OCI-LY7 (cell line): ENCODE measurements at regions not wholly inside any gene's neighbourhood (a gene's known extent, or its start where the extent isn't known, plus 50 kb on each side); places are given as distances from the start of the nearest gene placed in this dataset.

Experiments
- BruUV-seq: library from RNA; stranded (reverse); fragments of 400-500 nt; replicated peaks from 2 replicates; lab custom pipeline; 2021; lab: Mats Ljungman, UMichigan
- CTCF ChIA-PET: fragments of 300-600 bp; sonication (Branson Sonifier 250); formaldehyde crosslinking; loops from one replicate; lab custom pipeline; 2022; ENCODE audit warnings: antibody characterized with exemption; ENCODE audit not compliant: unreplicated experiment; lab: Charles Lee
- POLR2A ChIA-PET: fragments of 300-600 bp; sonication (Branson Sonifier 250); formaldehyde crosslinking; loops from one replicate; lab custom pipeline; 2022; ENCODE audit warnings: antibody characterized with exemption; lab: Charles Lee
- DNase-seq: peaks from one replicate; pipeline ENCODE4 v3.0.0-alpha.2; 2015; ENCODE audit warnings: low spot score
- H2AFZ ChIP-seq: fragments of 200-600 bp; sonication (generic), shearing (Covaris generic); 2 replicates; pipeline ENCODE4 v1.6.1; 2014; ENCODE audit warnings: mild to moderate bottlenecking, antibody characterized with exemption, low read length, moderate library complexity
- H3K27ac ChIP-seq: fragments of 200-600 bp; sonication (generic); 2 replicates; pipeline ENCODE4 v1.5.1; 2014; ENCODE audit warnings: mixed run types, low read depth, mild to moderate bottlenecking, moderate library complexity, low read length, inconsistent platforms; ENCODE audit not compliant: poor library complexity, severe bottlenecking
- H3K36me3 ChIP-seq: fragments of 200-600 bp; sonication (generic); 2 replicates; pipeline ENCODE4 v1.6.1; 2014; ENCODE audit warnings: mild to moderate bottlenecking, antibody characterized with exemption, low read length, moderate library complexity, mixed read lengths; ENCODE audit not compliant: insufficient read depth
- H3K4me1 ChIP-seq: fragments of 200-600 bp; sonication (generic); 2 replicates; pipeline ENCODE4 v1.5.1; 2014; ENCODE audit warnings: mild to moderate bottlenecking, low read length; ENCODE audit not compliant: insufficient read depth, poor library complexity, severe bottlenecking
- H3K4me2 ChIP-seq: fragments of 200-600 bp; sonication (generic); 2 replicates; pipeline ENCODE4 v1.6.1; 2014; ENCODE audit warnings: mild to moderate bottlenecking, low read length
- H3K4me3 ChIP-seq: fragments of 200-600 bp; sonication (generic); 2 replicates; pipeline ENCODE4 v1.5.1; 2014; ENCODE audit warnings: mild to moderate bottlenecking, low read depth, low read length; ENCODE audit not compliant: poor library complexity, severe bottlenecking
- H3K79me2 ChIP-seq: fragments of 200-600 bp; sonication (generic); 2 replicates; pipeline ENCODE4 v1.6.1; 2016; ENCODE audit warnings: low read depth, mild to moderate bottlenecking, low read length, moderate library complexity, mixed read lengths; ENCODE audit not compliant: insufficient read depth
- H3K9me2 ChIP-seq: fragments of 200-600 bp; sonication (generic); 2 replicates; pipeline ENCODE4 v1.6.1; 2016; ENCODE audit warnings: mild to moderate bottlenecking, low read length, mixed read lengths; ENCODE audit not compliant: insufficient read depth
- H3K9me3 ChIP-seq: fragments of 200-600 bp; sonication (generic); 2 replicates; pipeline ENCODE4 v1.6.1; 2014; ENCODE audit warnings: mild to moderate bottlenecking, mixed run types, low read length, mixed read lengths
- H4K20me1 ChIP-seq: fragments of 200-600 bp; sonication (generic); 2 replicates; pipeline ENCODE4 v1.6.1; 2014; ENCODE audit warnings: mild to moderate bottlenecking, antibody characterized with exemption, low read length, moderate library complexity, mixed read lengths; ENCODE audit not compliant: insufficient read depth
- EZH2phosphoT487 ChIP-seq: fragments of 200-600 bp; sonication (generic); IDR thresholded peaks from 2 replicates; pipeline ENCODE4 v1.6.1; 2018; ENCODE audit warnings: low read depth, borderline replicate concordance, mild to moderate bottlenecking, mixed run types, antibody characterized with exemption, low read length, moderate library complexity, mixed read lengths
- intact Hi-C: fragments of 100-400 bp; cut with micrococcal nuclease; formaldehyde crosslinking; loops from one replicate; pipeline ENCODE4 v1.10.0; 2022; ENCODE audit not compliant: unreplicated experiment
- TF ChIP-seq, protein P1 (sequence below): fragments of 200-600 bp; sonication (generic); conservative IDR thresholded peaks from 2 replicates; pipeline ENCODE4 v1.5.1; 2014; ENCODE audit warnings: mild to moderate bottlenecking, antibody characterized with exemption, low read length, moderate library complexity, mixed read lengths

DNA sequence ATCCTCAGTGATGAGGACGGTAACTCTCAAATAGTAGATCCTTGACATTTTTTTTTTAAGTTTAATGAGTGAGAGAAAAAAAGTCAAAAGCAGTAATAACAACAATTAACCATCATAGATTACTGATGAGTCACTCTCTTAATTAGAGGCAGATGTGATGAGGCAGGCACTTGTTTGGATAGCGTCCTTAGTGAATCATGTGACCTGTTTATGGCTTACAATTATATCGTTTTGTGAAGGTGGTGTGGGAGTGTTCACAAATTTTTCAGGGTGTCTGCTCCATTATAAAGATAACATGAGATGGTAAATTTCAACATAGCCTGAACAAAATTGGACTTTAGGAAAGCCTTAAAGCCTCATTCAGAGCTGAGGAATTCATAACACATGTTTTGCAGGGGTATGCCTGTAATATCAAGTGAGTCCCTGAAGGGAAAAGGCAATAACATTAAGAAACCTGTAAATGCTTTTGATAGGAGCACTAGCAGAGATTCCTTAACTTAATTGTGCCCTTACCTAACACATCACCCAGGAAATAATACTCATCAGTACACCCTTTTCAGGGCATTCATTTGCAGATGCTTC lies 51.9 kb upstream of the XIAP start:
- H3K79me2 ChIP-seq, result no peaks in the 10 kb centered on the region
- intact Hi-C loops, result no loop called here
- H4K20me1 ChIP-seq, result no peaks in the 10 kb centered on the region
- H3K4me1 ChIP-seq, result peaks cover 14% of the 10 kb centered on the region
- H3K36me3 ChIP-seq, result no peaks in the 10 kb centered on the region
- ChIA-PET CTCF (no interaction called here), POLR2A (interaction anchor here (0.7 kb wide), 1 partner anchor 85 kb away, joined by 3 read pairs; no protein-coding TSS in a partner anchor)
- H3K27ac ChIP-seq, result no peak overlapping the region
- TF ChIP-seq, protein P1, sequence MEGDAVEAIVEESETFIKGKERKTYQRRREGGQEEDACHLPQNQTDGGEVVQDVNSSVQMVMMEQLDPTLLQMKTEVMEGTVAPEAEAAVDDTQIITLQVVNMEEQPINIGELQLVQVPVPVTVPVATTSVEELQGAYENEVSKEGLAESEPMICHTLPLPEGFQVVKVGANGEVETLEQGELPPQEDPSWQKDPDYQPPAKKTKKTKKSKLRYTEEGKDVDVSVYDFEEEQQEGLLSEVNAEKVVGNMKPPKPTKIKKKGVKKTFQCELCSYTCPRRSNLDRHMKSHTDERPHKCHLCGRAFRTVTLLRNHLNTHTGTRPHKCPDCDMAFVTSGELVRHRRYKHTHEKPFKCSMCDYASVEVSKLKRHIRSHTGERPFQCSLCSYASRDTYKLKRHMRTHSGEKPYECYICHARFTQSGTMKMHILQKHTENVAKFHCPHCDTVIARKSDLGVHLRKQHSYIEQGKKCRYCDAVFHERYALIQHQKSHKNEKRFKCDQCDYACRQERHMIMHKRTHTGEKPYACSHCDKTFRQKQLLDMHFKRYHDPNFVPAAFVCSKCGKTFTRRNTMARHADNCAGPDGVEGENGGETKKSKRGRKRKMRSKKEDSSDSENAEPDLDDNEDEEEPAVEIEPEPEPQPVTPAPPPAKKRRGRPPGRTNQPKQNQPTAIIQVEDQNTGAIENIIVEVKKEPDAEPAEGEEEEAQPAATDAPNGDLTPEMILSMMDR, result no peak
- TF ChIP-seq EZH2phosphoT487, result no peak
- no TSS peak for BruUV-seq
- H3K4me3 ChIP-seq, result no peak overlapping the region
- no peak overlapping the region for H3K4me2 ChIP-seq
- no peak overlapping the region for H2AFZ ChIP-seq
- no peak for DNase-seq
- H3K9me2 ChIP-seq, result no peaks in the 10 kb centered on the region
- H3K9me3 ChIP-seq, result no peaks in the 10 kb centered on the region

GRCh38 chrX:123809854-123810375 lies 49.9 kb upstream of the XIAP start:
- TF ChIP-seq, protein P1, result no peak
- TF ChIP-seq EZH2phosphoT487, result no peak
- DNase-seq, result no peak
- Histone ChIP-seq H4K20me1 (no peaks in the 10 kb centered on the region), H3K27ac (no peak overlapping the region), H3K4me2 (no peak overlapping the region), H3K79me2 (no peaks in the 10 kb centered on the region), H3K36me3 (no peaks in the 10 kb centered on the region), H3K4me3 (no peak overlapping the region), H3K9me2 (no peaks in the 10 kb centered on the region), H3K9me3 (no peaks in the 10 kb centered on the region), H3K4me1 (no peaks in the 10 kb centered on the region), H2AFZ (no peak overlapping the region)
- no TSS peak for BruUV-seq
- POLR2A ChIA-PET, result no interaction called here
- CTCF ChIA-PET, result no interaction called here
- intact Hi-C loops, result no loop called here
